Heart left ventricle (tissue), 13 donors: ENCODE measurements at regions not wholly inside any gene's neighbourhood (a gene's known extent, or its start where the extent isn't known, plus 50 kb on each side); places are given as distances from the start of the nearest gene placed in this dataset.

Experiments
- POLR2A ChIP-seq, 2 donors: fragments of 450-650 bp; IDR thresholded peaks; one replicate each; pipeline ENCODE4 v1.6.1; 2017; ENCODE audit warnings: antibody characterized with exemption in 2 of 2, mild to moderate bottlenecking in 2 of 2, moderate library complexity in 2 of 2
- TF ChIP-seq, protein P1 (sequence below), 12 donors: fragments of 200-600 bp; sonication (generic) in 4 of 12; IDR thresholded peaks; one replicate each; pipeline versions ENCODE4 v1.5.0 to v1.8.0; 2018 to 2022; ENCODE audit warnings: antibody characterized with exemption in 12 of 12, mild to moderate bottlenecking in 5 of 12
- donor health status: ischemic (EF 13 %, LVEDD 7.1; RV severe dilation, severe dysfunction).
- donor health status: DM: no; HTN: yes; CAD: no.
- donor health status: DM: no; HTN: no; CAD: no.
- donor health status: ischemic (EF 25% LVEDD 6.9; RV normal size, moderate dysfunction).
- donor health status: ischemic (EF 25% LVEDD 5.7; RV mildly dilated, moderate dysfunction).
- donor health status: ischemic (EF 35%, LVEDD 5.7; RV mildly dilated, moderate dysfunction).
- donor health status: nonischemic (EF 11% LVEDD 7.7; RV severe dilation, severe dysfunction).
- donor health status: DM: yes; HTN: yes; CAD: no.
- donor health status: PGD.
- donor health status: ischemic (EF 29% LVEDD 5.4; RV normal size, mild dysfunction).
- donor health status: nonischemic (EF 23%, LVEDD 6.1; RV moderate dilation, normal function).

DNA sequence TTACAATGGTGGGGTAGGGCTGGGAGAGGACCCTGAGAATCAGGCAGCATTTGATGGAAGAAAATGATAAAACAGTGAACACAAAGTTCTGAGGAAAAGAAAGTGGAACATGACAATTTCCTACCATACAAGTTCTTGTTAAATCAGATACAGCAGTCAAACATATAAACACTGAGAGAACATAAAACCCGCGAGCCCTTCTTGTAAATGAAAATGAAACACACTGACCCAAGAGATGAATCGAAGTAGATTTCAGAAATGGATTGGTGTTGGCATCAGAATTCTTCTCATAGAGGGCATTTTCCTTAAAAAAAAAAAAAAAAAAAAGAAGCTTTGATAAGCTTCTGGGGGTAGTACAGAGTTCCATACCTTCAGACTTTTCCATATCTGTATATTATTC, 134.7 kb upstream of the TMEM45B start:
- TF ChIP-seq POLR2A (IDR thresholded peaks at IDR 0.05): no peak
- TF ChIP-seq, protein P1, sequence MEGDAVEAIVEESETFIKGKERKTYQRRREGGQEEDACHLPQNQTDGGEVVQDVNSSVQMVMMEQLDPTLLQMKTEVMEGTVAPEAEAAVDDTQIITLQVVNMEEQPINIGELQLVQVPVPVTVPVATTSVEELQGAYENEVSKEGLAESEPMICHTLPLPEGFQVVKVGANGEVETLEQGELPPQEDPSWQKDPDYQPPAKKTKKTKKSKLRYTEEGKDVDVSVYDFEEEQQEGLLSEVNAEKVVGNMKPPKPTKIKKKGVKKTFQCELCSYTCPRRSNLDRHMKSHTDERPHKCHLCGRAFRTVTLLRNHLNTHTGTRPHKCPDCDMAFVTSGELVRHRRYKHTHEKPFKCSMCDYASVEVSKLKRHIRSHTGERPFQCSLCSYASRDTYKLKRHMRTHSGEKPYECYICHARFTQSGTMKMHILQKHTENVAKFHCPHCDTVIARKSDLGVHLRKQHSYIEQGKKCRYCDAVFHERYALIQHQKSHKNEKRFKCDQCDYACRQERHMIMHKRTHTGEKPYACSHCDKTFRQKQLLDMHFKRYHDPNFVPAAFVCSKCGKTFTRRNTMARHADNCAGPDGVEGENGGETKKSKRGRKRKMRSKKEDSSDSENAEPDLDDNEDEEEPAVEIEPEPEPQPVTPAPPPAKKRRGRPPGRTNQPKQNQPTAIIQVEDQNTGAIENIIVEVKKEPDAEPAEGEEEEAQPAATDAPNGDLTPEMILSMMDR (IDR thresholded peaks at IDR 0.05): no peak
